GOT3 (cell line): ENCODE measurements at regions not wholly inside any gene's neighbourhood (a gene's known extent, or its start where the extent isn't known, plus 50 kb on each side); places are given as distances from the start of the nearest gene placed in this dataset.
"Not testable (repeated sequence)": the region's sequence is repeated elsewhere in the genome, so short reads cannot be mapped to it uniquely, and the experiment has no call there.

Experiments
- DNase-seq: peaks from one replicate; lab custom pipeline; 2025; ENCODE audit warnings: mixed read lengths; lab: John Stamatoyannopoulos, UW

DNA sequence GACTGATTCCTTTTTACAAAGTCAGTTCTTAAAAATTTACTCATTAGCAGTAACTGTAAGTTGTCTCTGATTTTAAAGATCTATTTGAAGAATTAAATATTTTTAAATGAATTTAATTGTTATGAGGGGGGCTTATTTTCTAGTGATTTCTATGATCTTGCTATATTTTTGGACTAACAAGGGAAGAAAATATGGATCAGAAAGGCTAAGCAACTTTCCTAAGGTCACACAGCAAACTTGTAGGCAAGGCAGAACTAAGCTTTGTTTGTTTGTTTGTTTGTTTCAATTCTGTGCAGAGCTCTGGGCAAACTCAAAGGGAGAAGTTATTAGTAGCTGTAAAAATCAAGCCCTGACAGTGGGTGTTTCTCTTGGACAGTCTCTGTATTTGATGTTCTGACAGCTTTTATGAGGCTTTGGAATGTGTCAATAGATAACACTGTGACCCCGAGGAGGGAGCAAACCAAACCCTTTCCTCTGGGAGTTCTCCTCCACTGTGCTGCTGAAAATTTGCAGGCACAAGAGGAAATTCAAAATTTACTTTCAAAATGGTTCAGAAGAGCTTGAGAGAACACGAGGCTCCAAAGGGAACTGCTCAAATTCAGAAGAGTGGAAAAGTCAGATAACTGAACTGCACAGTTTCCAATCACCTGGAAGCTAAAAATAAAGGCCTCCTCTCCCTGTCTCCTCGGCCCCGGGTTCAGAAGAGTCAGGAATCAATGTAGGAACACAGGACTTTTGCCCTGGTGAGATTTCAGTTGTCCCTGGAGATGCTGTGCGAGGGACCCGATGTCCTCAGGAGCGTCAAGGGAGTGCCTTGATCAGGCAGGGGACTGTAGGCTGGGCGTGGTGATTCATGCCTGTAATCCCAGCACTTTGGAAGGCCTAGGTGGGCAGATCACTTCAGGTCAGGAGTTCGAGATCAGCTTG lies 325.7 kb downstream of the GATA3 start:
- no peak for DNase-seq

DNA sequence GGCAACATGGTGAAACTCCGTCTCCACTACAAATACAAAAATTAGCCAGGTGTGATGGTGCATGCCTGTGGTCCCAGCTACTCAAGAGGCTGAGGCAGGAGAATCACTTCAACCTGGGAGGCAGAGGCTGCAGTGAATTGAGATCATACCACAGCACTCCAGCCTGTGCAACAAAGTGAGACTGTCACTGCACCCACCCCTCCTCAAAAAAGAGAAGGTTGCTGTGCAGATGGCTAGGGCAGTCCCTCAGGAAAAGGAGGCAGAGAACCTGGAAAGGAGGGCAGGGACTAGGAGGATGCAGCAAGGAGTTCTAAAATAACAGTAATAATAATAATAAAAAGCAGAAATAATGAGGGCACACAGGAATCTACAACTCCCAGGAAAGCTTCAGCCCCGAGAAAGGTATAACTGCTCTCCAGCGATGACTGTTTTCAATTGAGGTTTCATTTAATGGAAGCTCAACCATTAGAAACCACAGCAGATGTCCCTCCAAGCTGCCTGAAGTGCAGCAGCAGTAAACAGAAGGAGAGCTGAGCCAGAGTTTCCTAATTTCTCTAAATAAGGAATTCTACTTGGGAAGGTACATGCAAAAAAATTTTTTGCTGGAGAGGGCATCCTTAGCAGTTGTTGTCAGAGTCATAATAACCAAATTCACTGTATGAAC lies 326.5 kb downstream of the GATA3 start:
- no peak for DNase-seq

DNA sequence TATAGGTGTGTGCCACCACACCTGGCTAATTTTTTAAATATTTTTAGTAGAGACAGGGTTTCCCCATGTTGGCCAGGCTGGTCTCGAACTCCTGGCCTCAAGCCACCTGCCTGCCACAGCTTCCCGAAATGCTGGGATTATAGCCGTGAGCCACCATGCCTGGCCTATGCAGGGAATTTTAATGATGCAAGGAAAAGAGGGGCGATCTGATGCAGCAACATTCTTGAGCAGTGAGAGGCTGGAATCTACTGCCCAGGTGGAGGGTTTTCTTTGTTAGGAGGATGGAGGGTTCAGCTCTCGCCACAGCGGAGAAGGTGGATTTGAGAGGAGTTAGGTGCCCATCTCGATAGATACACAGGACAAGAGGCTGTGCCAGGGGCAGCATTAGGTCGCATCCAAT lies 332.3 kb downstream of the GATA3 start:
- DNase-seq, result no peak

DNA sequence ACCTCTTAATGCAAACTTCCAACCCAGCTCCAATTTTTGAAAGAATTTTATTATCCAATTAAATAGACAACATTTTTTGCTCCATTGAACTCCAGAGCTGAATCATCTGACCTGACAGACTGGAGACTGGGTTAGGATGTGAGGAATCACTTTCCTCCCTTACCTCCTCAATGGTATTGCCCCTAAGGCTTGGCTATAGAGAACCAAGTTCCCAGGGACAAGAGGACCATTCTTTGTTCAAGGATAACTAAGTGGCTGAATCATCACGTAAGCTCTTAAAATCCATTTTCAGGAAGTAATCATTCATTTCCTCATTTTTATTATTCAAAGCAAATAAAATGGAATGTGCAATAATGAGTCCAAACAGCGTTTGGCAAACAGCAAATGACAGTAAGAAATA lies 335.1 kb downstream of the GATA3 start:
- DNase-seq, result no peak

DNA sequence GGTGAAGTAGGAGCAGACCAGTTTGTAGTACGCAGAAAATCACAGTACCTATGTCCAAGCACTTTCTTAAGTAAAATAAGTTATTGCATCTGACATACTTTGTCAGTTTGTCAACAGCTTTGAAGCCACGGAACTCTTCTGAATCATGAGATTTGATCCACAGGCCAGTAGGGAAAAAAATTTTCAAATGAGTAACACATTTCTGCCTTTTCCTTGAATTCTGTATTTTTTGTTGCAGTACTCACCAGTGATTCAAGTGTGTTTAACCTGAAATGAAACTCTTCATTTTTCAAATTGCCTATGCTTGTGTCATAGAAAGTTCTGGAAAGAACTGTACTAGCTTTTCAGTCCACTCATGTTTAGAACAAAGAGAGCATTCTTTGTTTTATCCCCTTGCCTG lies 337.7 kb downstream of the GATA3 start:
- no peak for DNase-seq

DNA sequence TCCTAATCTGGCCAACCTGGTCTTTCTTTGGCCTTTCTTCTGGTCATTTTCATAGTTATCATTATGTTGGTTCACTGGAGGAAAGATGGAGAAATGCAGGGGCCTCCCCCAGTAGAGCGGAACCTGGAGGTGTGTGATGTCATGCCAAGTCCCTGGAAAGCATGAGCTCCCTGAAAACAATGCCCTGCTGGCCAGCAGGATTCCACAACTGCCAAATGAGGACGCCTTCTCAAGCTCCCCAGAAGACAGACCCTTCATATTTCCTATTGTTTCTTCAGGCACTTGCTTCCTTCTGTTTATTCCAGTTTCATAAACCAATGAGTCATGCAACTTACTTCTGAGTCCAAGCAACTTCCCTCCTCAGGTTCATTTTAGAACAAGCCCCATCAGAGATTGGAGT lies 339.0 kb downstream of the GATA3 start:
- DNase-seq, result no peak

DNA sequence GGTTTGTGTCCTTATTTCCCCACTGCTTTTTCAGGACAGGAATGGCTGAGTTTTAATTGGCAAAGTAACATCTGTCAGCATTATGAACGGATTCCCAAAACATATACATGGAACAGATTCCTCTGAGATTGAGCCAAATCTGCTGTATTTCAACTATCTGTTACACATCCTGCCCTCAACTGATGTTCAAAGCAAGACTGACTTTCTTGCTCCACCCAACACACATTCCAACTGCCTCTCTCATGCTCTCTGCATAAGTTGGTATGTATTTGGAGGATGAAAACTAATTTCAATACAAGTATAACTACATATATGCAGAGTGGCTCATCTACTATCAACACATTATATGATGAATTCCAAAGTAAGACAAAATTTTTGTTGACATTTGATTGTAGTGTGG lies 342.2 kb downstream of the GATA3 start:
- no peak for DNase-seq

DNA sequence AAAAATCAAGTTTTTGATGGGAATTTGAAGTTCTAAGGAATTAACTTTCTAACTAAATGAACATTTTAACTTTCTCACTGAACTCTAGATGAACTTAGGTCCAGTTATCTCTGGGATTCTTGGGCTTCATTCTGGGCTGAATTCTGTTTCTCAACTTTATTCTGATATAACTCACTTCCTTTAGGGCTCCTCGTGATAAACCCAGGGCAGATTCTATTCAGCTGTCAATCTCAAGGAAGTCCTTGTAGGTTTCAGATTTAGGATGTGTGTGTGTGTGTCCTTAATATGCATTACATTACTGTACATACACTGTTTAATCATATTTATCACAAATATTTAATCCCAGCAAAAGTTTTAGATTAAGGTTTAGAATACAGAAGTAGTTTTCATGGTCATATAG lies 344.3 kb downstream of the GATA3 start:
- no peak for DNase-seq

DNA sequence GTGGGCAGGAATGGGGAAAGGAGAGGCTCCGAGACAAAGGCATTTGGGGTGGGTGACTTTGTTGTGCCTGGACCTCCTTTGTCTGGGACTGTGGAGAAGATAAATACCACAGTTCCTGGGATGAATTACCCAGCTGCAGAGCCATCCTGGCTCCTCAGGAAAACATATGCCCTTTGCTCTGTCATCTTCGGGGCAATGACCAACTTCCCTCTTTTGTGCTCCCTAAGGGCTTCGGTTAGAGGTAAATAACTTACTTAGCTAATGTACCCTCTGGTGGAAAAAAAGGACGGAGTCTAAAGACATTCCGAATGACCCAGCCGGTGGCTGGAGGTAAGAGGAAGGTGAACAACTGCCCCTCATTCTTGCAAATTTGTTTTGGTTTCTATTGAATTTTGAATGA lies 345.7 kb downstream of the GATA3 start:
- DNase-seq, result no peak

DNA sequence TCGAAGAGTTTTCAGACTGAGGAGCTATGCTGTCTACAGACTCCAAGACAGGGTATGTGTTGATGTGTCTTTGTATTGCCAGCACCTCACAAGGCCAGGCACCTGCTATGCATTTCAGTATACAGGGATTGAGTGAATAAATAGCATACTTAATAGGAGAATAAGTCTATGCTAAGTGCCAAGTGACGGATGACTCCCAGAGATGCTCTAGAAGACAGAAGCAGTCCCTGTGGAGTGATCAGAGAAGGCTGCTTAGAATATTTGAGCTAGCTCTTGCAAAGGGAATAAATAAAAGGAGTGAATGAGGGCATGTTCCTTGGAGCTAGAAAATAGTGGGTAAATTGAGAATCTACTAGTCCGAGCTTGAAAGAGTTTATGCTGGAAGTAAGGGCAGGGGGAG lies 346.4 kb downstream of the GATA3 start:
- no peak for DNase-seq

DNA sequence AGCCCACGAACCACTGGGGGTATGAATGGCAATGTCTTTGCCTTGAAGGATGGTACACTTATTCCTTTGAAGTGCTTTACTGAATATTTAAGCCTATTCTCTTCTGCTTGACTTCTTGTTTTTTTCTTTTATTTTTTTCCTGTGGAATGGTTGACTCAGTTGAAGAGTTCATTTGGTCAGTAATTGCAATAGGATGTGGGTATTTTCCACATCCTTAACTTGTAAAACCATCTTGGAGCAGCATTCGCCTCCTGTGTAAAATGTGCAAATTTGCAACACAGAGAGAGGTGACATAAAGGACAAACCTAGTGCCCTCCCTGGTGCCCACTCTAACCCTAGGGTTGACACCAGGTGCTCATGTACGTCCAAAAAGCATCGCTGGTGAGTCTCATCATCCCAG lies 347.0 kb downstream of the GATA3 start:
- DNase-seq, result no peak

DNA sequence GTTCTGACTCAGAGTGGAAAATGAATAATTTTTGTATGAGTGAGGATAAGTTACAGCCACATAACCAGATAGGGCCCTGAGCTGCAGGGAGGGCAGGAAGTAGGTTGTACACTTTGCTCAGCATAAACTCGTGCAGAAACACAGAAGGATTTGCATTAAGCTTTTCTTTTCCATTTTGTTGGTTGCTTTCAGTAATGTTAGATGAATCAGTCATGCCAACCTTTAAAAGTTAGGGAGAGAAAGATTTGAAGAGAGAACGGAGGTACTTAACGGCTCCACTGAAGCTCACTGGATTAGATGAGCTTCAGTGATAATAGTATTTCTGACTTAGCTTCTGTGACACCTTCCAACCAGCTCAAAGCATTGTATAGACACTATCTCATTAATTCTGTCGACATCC lies 348.1 kb downstream of the GATA3 start:
- DNase-seq, result no peak

DNA sequence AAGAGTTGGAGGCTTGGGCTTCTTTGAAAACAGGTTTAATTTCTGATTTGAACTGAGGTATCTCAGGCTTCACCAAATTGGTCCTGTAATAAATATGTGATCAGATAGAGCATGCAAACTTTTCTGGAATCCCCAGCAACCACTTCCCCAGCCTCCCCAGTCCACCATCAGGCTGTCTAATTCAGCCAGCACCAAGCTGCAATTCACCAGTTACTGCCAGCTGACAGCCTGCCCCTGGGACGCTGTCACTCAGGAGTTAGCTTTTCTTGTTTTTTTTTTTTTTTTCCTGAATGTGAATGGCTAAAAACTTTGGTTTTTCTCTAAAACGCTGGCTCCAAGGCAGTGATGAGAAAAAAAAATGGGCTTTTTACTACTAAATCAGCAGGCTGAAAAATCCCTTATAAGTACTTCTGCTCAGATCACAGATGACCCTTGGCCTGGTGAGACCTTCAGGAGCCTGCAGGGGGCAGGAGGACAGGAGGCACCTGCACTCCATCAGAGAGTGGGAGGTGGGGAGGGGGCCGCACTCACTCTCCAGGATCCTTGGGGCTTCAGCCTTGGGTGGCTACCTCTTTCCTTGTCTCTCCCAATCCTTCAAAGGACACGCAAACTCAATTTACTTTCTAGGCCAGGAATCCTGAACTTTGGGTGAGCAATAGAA lies 349.4 kb downstream of the GATA3 start:
- DNase-seq, result no peak

DNA sequence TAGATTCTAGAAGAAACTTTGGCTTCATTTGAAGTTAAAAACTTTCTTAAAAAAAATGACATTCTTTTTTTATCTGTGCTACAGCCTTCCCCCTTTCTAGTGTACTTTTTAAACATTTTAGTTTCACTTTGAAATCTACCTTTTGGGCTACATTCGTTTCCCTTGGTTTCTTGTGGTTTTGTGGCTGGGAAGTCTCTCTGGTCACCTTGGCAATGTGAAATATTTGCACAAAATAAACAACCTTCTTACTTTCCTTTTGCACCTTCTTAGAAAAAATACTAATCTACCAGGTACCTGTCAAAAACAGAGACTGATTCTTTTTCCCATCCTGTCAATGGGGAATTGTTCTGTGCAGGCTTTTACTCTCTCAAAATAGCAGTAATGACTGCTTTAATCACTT lies 350.2 kb downstream of the GATA3 start:
- DNase-seq, result no peak

DNA sequence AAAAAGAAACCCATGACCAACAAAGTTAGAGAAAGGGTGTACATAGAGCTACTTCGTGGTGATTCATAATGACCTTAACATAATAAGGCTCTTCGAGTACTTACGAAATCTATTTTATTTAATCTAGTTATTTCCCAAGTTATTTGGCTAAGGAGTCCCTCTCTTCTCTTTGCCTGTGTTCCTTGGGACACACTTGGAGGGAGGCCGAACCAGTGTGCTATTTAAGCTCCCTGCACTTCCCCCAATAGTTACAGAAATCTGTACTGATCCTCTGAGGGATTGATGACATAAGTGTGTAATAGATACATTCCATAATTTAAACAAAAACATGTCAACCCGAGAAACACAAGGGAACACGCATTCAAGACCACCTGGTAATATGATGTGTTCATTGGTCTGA lies 351.1 kb downstream of the GATA3 start:
- DNase-seq, result no peak

DNA sequence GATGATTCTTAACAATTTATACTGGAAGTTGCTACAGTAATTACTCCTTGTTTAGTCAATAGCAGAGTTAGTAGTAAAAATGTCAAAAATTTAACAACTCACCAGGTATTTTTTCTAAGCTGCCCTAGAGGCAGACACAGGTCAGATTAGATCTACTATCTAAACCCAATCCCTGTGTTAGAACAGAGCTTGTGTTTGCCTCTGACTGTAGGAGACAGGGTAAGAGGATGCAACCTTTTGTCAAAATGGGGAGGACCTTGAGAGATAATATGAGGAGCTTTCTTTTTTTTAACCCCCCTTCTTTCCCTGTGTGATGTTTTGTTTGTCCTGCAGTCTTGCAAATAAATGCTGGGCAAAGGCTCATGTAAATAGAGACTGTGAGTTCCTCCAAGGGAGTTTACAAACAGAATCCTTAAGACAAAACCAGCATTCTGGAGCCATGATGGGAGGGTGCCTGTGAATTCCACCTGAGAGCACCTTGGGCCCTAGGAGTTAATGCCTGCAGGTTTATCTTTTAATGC lies 353.1 kb downstream of the GATA3 start:
- no peak for DNase-seq

DNA sequence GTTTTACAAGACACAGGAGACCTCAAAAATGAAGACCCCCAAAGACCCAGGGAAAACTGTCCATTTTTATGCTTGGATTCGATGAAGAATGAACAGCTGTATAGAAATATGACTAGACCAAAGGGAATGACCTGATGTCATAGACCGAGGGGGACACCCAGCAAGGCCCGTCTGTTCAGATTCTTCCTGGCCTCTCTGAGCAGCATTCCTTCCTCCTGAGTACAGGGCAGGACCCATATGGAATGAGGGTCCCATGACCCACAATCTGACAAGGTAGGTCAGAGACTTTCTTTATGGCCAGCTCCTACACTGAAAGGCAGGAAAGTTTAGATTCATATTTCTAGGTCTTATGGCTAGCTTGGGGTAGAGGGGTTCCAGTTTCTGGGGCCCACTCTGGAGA lies 356.0 kb downstream of the GATA3 start:
- DNase-seq, result no peak

DNA sequence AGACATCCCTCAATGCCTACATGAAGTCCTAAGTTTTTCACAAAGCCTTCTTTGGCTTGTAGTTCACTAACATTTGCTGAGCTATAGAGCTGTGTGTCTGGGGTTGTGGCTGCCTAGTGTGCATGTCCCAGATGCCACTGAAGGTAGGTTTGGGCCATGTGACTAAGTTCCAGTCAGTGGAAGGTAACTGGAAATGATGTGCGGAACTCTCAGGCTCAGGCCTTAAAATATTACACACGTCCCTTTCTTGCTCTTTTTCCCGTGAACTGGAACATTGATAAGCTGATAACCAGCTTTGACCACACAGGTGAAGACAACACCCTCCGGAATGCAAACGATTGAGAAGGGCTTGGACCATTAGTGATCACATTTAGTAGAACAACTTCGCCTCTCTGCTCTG lies 358.1 kb downstream of the GATA3 start:
- no peak for DNase-seq

DNA sequence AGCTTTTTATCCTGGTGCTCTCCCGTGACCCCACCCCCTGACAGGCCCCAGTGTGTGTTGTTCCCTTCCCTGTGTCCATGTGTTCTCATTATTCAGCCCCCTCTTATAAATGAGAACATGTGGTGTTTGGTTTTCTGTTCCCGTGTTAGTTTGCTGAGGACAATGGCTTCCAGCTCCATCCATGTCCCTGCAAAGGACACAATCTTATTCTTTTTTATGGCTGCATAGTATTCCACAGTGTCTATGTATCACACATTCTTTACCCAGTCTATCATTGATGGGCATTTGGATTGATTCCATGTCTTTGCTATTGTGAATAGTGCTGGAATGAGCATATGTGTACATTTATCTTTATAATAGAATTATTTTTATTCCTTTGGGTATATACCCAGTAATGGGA lies 360.5 kb downstream of the GATA3 start:
- not testable (repeated sequence) for DNase-seq

DNA sequence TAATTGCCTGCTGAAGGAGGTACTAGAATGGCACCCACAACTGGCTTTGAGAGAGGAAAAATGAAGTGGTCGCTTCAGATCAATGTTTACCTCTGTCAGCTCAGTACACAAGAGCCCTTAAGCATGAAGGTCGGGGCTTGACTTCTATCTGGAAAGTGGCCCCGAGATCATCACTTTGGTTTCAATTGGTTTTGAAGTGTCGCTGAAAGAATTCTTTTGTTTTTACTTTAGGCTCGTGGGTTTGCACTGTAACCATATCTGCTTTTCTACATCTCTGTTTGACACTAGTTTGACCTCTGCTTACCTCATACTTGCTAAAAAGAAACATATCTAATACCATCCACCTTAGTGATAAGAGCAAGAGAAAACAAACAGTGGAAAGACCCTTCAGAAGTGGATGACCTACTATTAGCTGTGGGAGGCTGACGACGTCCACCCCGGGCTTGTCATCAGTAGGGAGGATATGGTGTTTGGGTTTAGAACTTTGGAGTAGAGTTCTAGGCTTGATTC lies 361.8 kb downstream of the GATA3 start:
- DNase-seq, result no peak

DNA sequence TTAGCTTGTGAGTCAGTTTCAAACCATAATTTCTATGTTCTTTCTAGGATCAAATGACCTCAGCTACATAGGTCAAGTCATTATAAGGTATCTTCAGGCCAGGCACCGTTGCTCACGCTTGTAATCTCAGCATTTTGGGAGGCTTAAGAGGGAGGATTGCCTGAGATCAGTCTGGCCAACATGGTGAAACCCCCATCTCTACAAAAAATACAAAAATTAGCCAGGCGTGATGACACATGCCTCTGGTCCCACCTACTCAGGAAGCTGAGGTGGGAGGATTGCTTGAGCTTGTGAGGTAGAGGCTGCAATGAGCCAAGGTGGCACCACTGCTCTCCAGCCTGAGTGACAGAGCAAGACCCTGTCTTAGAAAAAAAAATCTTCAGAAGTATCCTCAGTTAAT lies 362.3 kb downstream of the GATA3 start:
- DNase-seq, result no peak

DNA sequence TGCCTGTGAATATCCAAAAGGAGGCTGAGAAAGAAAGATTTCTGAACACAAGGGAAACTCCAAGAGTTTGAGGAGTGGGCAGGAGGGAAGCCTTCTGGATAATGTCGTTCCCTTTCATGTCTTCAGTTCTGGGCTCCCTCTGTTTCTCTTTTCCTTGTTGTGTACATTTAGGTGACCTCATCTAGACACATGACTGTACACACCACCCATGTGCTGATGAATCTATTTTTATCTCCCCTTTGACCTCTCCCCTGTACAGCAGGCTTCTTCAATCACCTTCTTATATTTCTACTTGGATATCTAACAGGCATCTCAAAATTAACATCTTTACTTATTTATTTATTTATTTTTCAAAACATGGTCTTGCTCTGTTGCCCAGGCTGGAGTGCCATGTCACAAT lies 363.1 kb downstream of the GATA3 start:
- DNase-seq, result no peak

DNA sequence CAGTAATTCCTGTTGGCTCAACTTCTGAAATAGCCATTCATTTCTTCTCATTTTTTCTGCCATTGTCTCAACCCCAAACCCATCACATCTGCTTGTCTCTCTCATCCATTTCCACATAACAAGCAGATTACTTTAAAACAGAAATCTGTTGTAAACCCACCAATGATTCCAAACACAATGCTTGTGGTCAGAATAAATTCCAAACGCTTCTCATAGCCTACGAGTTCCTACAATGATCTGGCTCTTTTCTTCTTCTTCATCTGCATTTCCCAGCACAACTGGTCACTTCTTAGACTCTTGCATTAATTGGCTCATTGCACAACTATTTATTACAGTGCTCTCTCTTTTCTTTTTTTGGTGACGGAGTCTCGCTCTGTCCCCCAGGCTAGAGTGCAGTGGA lies 364.1 kb downstream of the GATA3 start:
- DNase-seq, result no peak
